H9 (cell line): ENCODE measurements at regions not wholly inside any gene's neighbourhood (a gene's known extent, or its start where the extent isn't known, plus 50 kb on each side); places are given as distances from the start of the nearest gene placed in this dataset.

ENCODE experiments used
- DNase-seq: peaks from one replicate; pipeline ENCODE4 v3.0.0-alpha.2; 2017
- H2AFZ ChIP-seq: one replicate; pipeline ENCODE4 v1.6.1; 2013; ENCODE audit warnings: mild to moderate bottlenecking, low read length, control low read depth, moderate library complexity
- H2AK5ac ChIP-seq: 2 replicates; pipeline ENCODE4 v1.6.1; 2013; ENCODE audit warnings: low read length, control low read depth, mixed read lengths; ENCODE audit not compliant: insufficient read length
- H2BK120ac ChIP-seq: one replicate; pipeline ENCODE4 v1.6.1; 2013; ENCODE audit warnings: low read depth, mild to moderate bottlenecking, low read length, control low read depth, inconsistent platforms; ENCODE audit not compliant: poor library complexity, severe bottlenecking
- H2BK12ac ChIP-seq: 2 replicates; pipeline ENCODE4 v1.6.1; 2013; ENCODE audit warnings: low read length, control low read depth, mixed read lengths, low read depth; ENCODE audit not compliant: insufficient read length
- H2BK15ac ChIP-seq: 2 replicates; pipeline ENCODE4 v1.6.1; 2013; ENCODE audit warnings: low read depth, low read length, control low read depth
- H2BK20ac ChIP-seq: one replicate; pipeline ENCODE4 v1.6.1; 2013; ENCODE audit warnings: low read depth, mild to moderate bottlenecking, low read length, control low read depth, inconsistent platforms; ENCODE audit not compliant: poor library complexity, severe bottlenecking
- H2BK5ac ChIP-seq: 2 replicates; pipeline ENCODE4 v1.6.1; 2013; ENCODE audit warnings: low read length, control low read depth, mixed read lengths; ENCODE audit not compliant: insufficient read length
- H3K14ac ChIP-seq: 2 replicates; pipeline ENCODE4 v1.6.1; 2013; ENCODE audit warnings: low read length, control low read depth; ENCODE audit not compliant: insufficient read depth
- H3K18ac ChIP-seq: 2 replicates; pipeline ENCODE4 v1.6.1; 2013; ENCODE audit warnings: low read depth, mild to moderate bottlenecking, mixed read lengths, low read length, control low read depth; ENCODE audit not compliant: insufficient read length
- H3K23ac ChIP-seq: 2 replicates; pipeline ENCODE4 v1.6.1; 2013; ENCODE audit warnings: low read length, control low read depth, mixed read lengths, low read depth; ENCODE audit not compliant: insufficient read length
- H3K23me2 ChIP-seq: 2 replicates; pipeline ENCODE4 v1.6.1; 2013; ENCODE audit warnings: low read depth, mild to moderate bottlenecking, mixed read lengths, low read length, control low read depth; ENCODE audit not compliant: insufficient read length, poor library complexity, severe bottlenecking
- H3K27ac ChIP-seq: 2 replicates; pipeline ENCODE4 v1.5.1; 2013; ENCODE audit warnings: low read length, control low read depth, mixed read lengths, low read depth; ENCODE audit not compliant: insufficient read length
- H3K27me3 ChIP-seq: 2 replicates; pipeline ENCODE4 v1.6.1; 2013; ENCODE audit warnings: low read length, control low read depth, inconsistent platforms; ENCODE audit not compliant: insufficient read depth
- H3K4ac ChIP-seq: 2 replicates; pipeline ENCODE4 v1.6.1; 2013; ENCODE audit warnings: low read depth, mild to moderate bottlenecking, control low read depth, inconsistent platforms, low read length, moderate library complexity
- H3K4me1 ChIP-seq: 2 replicates; pipeline ENCODE4 v1.6.1; 2013; ENCODE audit warnings: low read length, control low read depth, inconsistent platforms; ENCODE audit not compliant: insufficient read depth
- H3K4me2 ChIP-seq: 2 replicates; pipeline ENCODE4 v1.6.1; 2013; ENCODE audit warnings: low read length, control low read depth, mixed read lengths; ENCODE audit not compliant: insufficient read length, insufficient read depth
- H3K56ac ChIP-seq: 2 replicates; pipeline ENCODE4 v1.6.1; 2013; ENCODE audit warnings: low read depth, mild to moderate bottlenecking, mixed read lengths, low read length, control low read depth; ENCODE audit not compliant: insufficient read length
- H3K79me1 ChIP-seq: 2 replicates; pipeline ENCODE4 v1.6.1; 2013; ENCODE audit warnings: low read depth, mild to moderate bottlenecking, moderate library complexity, low read length, control low read depth, inconsistent platforms; ENCODE audit not compliant: insufficient read depth, poor library complexity, severe bottlenecking
- H3K79me2 ChIP-seq: 2 replicates; pipeline ENCODE4 v1.6.1; 2013; ENCODE audit warnings: low read length, control low read depth, inconsistent platforms; ENCODE audit not compliant: insufficient read depth
- H3K9ac ChIP-seq: 2 replicates; pipeline ENCODE4 v1.6.1; 2013; ENCODE audit warnings: low read length, control low read depth, mixed read lengths; ENCODE audit not compliant: insufficient read length; ENCODE audit errors: extremely low read depth
- H3K9me3 ChIP-seq: one replicate; pipeline ENCODE4 v1.6.1; 2013; ENCODE audit warnings: low read depth, low read length, inconsistent platforms; ENCODE audit not compliant: control insufficient read depth
- H3T11ph ChIP-seq: one replicate; pipeline ENCODE4 v1.6.1; 2013; ENCODE audit warnings: mild to moderate bottlenecking, low read length, control low read depth, inconsistent platforms
- H4K20me1 ChIP-seq: one replicate; pipeline ENCODE4 v1.6.1; 2013; ENCODE audit not compliant: control insufficient read depth, insufficient read length, insufficient read depth
- H4K5ac ChIP-seq: 2 replicates; pipeline ENCODE4 v1.6.1; 2013; ENCODE audit warnings: low read depth, mild to moderate bottlenecking, mixed read lengths, low read length, control low read depth; ENCODE audit not compliant: insufficient read length
- H4K8ac ChIP-seq: replicated peaks from 2 replicates; pipeline ENCODE4 v1.6.1; 2013; ENCODE audit warnings: low read length, control low read depth, mixed read lengths, low read depth; ENCODE audit not compliant: insufficient read length
- H4K91ac ChIP-seq: 2 replicates; pipeline ENCODE4 v1.6.1; 2013; ENCODE audit warnings: low read depth, mild to moderate bottlenecking, moderate library complexity, mixed read lengths, low read length, control low read depth; ENCODE audit not compliant: insufficient read length
- H3K27ac Mint-ChIP-seq, 3 experiments: 2 replicates in 2 of 3; 3 replicates in 1 of 3; pipeline ENCODE4 v1.8.0; 2020 to 2021; ENCODE audit warnings: mixed read lengths in 3 of 3, mild to moderate bottlenecking in 1 of 3, moderate library complexity in 1 of 3
- H3K27me3 Mint-ChIP-seq: 2 replicates; pipeline ENCODE4 v1.8.0; 2021; ENCODE audit warnings: low read depth, mild to moderate bottlenecking, moderate library complexity, mixed read lengths
- H3K36me3 Mint-ChIP-seq, 3 experiments: 2 replicates in 2 of 3; 3 replicates in 1 of 3; pipeline ENCODE4 v1.8.0; 2020 to 2021; ENCODE audit warnings: low read depth in 3 of 3, mixed read lengths in 3 of 3; ENCODE audit not compliant: insufficient read depth in 1 of 3
- H3K4me1 Mint-ChIP-seq, 2 experiments: 2 replicates each; pipeline ENCODE4 v1.8.0; 2020; ENCODE audit warnings: mixed read lengths in 2 of 2
- H3K4me3 Mint-ChIP-seq, 2 experiments: 2 replicates in 1 of 2; 3 replicates in 1 of 2; pipeline ENCODE4 v1.8.0; 2020 to 2021; ENCODE audit warnings: mild to moderate bottlenecking in 2 of 2, mixed read lengths in 2 of 2, moderate library complexity in 1 of 2
- H3K9me3 Mint-ChIP-seq, 2 experiments: 2 replicates in 1 of 2; 3 replicates in 1 of 2; pipeline ENCODE4 v1.8.0; 2020; ENCODE audit warnings: mild to moderate bottlenecking in 2 of 2, mixed read lengths in 2 of 2, moderate library complexity in 1 of 2
- WGBS: extraction: QIAGEN DNeasy Blood & Tissue Kit; methylation state at CpG from one replicate; pipeline ENCODE4 v1.1.7; 2013; ENCODE audit warnings: missing lambda C conversion rate, low lambda C conversion rate, mixed read lengths; ENCODE audit not compliant: insufficient read length; ENCODE audit errors: extremely low coverage; 5-methylcytosine and 5-hydroxymethylcytosine counted together
- TF ChIP-seq, protein P1 (sequence below): fragments of 200-600 bp; sonication (generic); conservative IDR thresholded peaks from 3 replicates; pipeline ENCODE4 v1.8.0; 2021; ENCODE audit warnings: antibody characterized with exemption, mild to moderate bottlenecking

DNA sequence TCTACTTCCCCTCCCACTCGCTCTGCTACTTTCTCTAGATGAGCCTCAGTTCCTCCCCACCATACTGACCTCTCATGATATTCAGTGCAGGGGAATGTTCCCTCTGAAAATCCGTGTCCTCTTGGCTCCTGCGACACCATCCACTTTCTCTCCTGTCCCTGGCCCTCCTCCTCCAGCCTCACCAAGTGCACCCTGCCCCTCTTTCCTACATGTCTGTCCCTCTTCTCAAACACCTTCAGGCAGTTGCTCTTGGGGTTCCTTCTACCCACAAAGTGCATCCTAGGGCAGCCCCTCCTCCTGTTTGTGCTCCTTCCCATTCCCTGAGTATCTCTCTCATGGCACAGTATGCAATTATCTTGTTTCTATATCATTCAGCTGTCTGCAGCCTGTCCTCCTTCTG, 246.4 kb upstream of the RAB6C start:
- no peak overlapping the region for H3K23ac ChIP-seq
- no peaks in the 10 kb centered on the region for H3K79me2 ChIP-seq
- no peak overlapping the region for H2BK20ac ChIP-seq
- no peak overlapping the region for H4K91ac ChIP-seq
- H3K4me1 ChIP-seq, result no peaks in the 10 kb centered on the region
- no peak overlapping the region for H2AFZ ChIP-seq
- Mint-ChIP-seq H3K4me1 (peaks cover 6% of the 10 kb centered on the region in 2 experiments), H3K4me3 (no peak overlapping the region), H3K9me3 (no peaks in the 10 kb centered on the region), H3K27me3 (0 out of 2 replicates have a peak, but pooled peaks cover under 1% of the 10 kb centered on the region), H3K27ac (no peak overlapping the region), H3K36me3 (no peaks in the 10 kb centered on the region)
- H3K27ac ChIP-seq, result no peak overlapping the region
- no peak overlapping the region for H3K4ac ChIP-seq
- no peak overlapping the region for H2BK12ac ChIP-seq
- H2AK5ac ChIP-seq, result no peak overlapping the region
- no peaks in the 10 kb centered on the region for H4K20me1 ChIP-seq
- H2BK120ac ChIP-seq, result no peak overlapping the region
- H3K14ac ChIP-seq, result no peak overlapping the region
- no peaks in the 10 kb centered on the region for H3K79me1 ChIP-seq
- H3K9ac ChIP-seq, result no peak overlapping the region
- no peak overlapping the region for H3T11ph ChIP-seq
- H3K4me2 ChIP-seq, result no peak overlapping the region
- TF ChIP-seq, protein P1, sequence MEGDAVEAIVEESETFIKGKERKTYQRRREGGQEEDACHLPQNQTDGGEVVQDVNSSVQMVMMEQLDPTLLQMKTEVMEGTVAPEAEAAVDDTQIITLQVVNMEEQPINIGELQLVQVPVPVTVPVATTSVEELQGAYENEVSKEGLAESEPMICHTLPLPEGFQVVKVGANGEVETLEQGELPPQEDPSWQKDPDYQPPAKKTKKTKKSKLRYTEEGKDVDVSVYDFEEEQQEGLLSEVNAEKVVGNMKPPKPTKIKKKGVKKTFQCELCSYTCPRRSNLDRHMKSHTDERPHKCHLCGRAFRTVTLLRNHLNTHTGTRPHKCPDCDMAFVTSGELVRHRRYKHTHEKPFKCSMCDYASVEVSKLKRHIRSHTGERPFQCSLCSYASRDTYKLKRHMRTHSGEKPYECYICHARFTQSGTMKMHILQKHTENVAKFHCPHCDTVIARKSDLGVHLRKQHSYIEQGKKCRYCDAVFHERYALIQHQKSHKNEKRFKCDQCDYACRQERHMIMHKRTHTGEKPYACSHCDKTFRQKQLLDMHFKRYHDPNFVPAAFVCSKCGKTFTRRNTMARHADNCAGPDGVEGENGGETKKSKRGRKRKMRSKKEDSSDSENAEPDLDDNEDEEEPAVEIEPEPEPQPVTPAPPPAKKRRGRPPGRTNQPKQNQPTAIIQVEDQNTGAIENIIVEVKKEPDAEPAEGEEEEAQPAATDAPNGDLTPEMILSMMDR, result no peak
- H3K27me3 ChIP-seq, result no peaks in the 10 kb centered on the region
- H4K5ac ChIP-seq, result no peak overlapping the region
- no peak overlapping the region for H3K18ac ChIP-seq
- no CpG with 5 or more reads among the region's 3 CpGs for WGBS
- no peaks in the 10 kb centered on the region for H3K23me2 ChIP-seq
- no peak overlapping the region for H4K8ac ChIP-seq
- no peak for DNase-seq
- no peak overlapping the region for H2BK5ac ChIP-seq
- H2BK15ac ChIP-seq, result no peak overlapping the region
- no peak overlapping the region for H3K56ac ChIP-seq
- H3K9me3 ChIP-seq, result no peaks in the 10 kb centered on the region
